OCI-M1 (cell line): ENCODE measurements at regions not wholly inside any gene's neighbourhood (a gene's known extent, or its start where the extent isn't known, plus 50 kb on each side); places are given as distances from the start of the nearest gene placed in this dataset.

ENCODE experiments used
- DNase-seq: peaks from one replicate; lab custom pipeline; 2025; lab: John Stamatoyannopoulos, UW

DNA sequence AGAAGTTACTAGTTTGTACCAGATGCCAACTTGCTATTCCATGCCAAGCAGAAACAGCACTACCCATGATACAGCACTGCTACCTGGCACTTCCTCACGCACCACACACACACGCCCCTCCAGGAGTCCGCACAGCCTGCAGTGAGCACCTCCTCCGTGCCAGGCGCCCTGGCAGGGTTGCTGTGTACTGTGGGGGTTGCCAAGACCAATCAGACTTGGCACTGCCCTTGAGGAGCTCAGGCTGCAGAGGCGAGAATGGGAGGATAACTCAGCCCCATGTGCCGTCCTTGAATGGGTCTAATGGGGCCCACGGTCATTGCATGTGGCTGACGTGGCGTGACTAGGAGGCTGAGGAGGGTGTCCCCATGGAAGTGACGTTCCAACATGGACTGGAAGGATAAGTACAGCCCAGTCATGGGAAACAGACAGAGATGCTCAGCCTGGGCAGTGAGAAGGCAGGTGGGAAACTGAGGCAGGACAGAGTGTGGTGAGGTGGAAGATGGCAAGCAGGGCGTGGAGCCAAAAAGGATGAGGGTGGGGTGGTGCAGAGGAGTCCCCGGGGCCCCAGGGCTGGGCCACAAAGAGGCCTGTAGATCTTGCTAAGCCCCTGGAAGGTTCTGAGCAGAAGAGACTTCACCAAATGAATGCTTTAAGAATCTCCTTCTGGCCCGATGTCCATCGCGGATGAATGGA is 65.3 kb upstream of the C14orf180 start:
- no peak for DNase-seq

- DNase-seq = no peak
Observed at GRCh38 chr14:104515059-104515810, 64.3 kb upstream of the C14orf180 start.

DNA sequence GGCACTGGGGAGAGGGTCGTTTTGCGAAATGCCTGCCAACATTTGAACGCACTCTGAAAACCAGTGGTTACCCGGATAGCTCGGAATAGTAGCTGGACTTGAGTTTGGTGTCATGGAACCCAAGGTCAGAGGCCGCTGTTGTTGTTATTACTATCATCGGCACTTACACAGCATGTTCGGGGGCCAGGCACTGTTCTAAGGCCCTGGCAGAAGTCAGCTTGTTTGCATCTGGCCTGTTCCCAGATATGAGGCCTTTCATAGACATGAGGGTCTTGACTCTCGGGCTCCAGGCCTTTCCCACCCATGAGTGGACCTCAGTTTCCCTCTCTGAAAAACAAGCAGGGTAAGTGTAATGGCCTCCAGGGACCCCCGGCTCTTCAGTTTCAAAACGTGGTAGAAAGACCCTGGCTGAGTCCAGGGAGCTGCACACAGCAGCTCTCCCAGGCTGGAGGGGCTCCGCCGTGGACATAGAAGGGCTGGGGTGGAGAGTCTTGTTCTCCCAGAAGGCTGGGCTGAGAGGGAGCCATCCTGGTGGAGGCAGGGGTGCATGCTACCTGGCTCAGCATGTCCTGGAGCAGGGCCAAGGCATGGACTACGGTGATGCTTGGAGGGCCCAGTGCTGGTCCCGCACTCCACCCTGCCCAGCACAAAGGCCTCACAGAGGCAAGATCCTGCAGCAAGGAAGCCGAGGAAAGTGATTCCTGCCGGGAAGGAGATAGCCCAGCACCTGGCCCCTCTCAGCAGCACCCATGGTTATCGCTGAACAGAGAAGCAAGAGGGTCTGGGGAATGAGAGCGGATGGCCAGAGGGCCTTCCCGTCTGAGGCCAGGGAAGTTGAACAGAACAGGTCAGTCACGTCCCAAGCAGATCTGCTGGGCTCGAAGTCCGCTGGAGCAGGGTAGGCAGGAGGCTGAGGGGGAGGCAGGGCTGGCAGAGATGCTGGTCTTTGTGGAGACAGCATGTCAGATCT is 63.5 kb upstream of the C14orf180 start:
- DNase-seq = no peak

GRCh38 chr14:104516906-104517305 is 62.7 kb upstream of the C14orf180 start:
- no peak for DNase-seq

DNA sequence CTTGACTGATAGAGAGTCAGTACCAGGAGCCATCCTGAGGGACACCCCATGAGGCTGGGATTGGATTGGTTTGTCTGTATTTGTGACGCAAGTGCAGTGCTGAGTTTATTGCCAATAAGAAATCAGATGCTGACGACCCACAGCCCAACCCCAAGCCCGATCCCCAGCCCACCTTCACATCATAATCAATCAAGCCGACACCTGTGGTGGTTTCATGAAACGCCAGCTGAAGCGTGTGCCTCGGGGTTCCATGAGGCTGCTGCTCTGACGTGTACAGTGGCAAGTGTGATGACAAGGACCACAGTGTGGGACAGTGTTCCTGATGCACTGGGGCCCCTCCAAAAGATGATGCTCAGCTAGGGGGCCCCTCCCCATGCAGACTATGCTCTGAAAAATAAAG is 62.1 kb upstream of the C14orf180 start:
- no peak for DNase-seq

DNA sequence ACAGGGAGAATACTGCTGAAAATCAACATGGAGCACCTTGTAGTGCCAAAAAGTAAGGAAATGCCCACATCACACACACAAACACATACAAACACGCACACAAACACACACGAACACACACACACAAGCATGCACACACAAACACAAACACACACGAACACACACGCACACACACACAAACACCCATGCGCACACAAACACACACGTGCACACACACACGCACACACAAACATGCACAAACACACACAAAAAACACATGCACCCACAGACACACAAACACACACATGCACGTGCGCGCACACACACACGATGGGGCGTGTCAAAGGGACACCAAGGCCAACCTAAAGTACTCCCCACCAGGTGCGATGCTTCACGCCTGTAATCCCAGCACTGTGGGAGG is 61.7 kb upstream of the C14orf180 start:
- DNase-seq = no peak

GRCh38 chr14:104518659-104519350 is 60.8 kb upstream of the C14orf180 start:
- no peak for DNase-seq

DNA sequence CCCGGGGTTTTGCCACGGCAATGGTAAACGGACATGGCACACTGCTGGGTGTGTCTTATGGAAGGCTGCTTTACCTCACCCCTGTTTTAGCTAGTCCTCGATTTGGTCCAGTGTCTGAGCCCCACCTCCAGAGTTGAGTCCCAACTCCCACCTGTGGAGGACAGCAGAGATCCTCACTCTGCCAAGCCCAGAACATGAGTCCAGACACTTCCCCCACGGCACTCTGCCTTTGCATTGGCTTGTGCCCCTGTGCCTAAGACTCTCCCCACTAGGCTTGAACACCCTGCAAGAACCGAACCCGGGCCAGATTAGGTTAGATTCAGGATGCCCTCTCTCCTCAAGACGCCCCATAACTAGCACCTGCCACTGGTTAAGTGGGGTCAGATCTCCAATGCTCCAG is 59.8 kb upstream of the C14orf180 start:
- no peak for DNase-seq

- DNase-seq = no peak
Observed at GRCh38 chr14:104520620-104521410, 58.7 kb upstream of the C14orf180 start.

DNA sequence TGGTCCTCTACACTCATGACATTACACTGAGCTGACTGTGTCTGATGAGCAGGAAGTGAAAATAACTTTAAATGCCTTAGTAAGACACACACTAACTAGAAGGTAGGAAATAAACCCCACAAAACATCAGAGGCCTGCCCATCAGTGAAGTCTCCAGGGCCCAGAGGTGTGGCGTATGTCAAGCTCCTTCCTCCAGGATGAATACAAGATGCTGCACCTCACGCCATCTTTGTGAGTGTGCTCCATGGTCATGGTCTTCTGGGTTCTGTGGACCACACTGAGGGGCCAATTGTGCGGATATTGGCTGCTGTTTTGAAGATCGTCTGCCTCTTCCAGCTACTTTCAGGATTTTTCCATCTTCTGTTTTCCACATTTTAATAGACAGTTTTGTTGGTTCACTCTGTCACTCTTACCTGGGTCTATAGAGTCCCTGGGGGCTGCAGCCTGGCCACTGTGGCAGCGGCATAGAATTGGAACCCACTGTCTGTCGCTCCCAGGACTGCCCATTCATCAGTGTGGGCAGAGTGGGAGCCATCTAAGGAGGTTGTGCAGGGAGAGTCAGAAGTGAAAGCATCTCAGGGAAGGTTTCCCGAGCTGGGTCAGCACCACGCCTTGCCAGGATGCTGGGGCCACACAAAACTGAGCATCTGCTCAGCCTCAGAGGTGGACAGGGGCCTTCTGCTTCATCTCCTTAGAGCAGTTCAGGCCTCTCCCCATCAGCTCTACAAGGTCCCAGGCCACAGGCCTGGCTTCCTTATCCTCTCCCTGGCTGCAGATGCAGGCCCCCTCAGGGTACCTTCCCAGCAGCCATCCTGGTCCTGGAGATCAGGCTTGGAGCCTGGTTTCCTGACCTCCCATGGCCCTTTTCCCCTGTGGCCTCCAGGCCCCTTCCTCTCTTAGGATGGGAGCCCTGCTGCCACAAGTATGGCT is 57.5 kb upstream of the C14orf180 start:
- DNase-seq = no peak

GRCh38 chr14:104522926-104523545 is 56.5 kb upstream of the C14orf180 start:
- DNase-seq = no peak

DNA sequence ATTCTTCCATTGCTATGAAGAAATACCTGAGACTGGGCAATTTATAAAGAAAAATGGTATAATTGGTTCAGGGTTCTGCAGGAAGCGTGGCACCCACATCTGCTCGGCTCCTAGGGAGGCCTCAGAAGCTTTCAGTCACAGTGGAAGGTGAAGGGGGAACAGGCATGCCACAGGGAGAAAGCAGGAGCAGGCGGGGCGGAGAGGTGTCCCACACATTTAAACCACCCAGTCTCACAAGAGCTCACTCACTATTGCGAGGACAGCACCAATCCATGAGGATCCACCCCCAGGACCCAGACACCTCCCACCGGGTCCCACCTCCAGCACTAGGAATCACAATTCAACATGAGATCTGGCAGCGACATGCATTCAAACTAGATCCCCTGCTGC is 56.0 kb upstream of the C14orf180 start:
- DNase-seq = no peak

- no peak for DNase-seq
Observed at GRCh38 chr14:104524726-104525125, 54.8 kb upstream of the C14orf180 start.

DNA sequence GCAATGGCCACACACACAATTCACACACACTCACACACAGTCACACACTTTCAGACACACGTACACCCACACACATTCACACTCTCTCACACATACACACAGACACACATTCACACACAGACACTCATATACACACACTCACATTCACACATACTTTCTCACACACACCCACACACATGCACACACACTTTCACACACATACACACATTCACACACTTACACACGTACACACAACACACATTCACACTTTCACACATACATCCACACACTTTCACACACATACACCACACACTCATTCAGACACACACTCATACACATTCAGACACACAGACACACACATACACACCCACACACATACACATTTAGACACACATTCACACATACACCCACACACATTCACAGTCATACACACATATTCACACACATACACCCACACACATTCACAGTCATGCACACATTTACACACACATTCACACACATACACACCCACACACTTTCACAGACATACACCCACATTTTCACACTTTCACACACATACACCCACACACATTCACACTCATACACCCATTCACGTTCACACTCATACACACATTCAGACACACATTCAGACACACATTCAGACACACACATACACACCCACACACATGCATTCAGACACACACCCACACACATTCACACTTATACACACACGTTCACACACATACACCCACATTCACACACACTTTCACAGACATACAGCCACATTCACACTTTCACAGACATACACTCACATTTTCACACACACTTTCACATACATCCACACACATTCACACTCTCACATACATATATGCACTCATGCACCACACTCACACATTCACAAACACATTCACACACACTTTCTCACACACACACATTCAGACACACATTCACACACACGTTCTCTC is 52.6 kb upstream of the C14orf180 start:
- DNase-seq = no peak

DNA sequence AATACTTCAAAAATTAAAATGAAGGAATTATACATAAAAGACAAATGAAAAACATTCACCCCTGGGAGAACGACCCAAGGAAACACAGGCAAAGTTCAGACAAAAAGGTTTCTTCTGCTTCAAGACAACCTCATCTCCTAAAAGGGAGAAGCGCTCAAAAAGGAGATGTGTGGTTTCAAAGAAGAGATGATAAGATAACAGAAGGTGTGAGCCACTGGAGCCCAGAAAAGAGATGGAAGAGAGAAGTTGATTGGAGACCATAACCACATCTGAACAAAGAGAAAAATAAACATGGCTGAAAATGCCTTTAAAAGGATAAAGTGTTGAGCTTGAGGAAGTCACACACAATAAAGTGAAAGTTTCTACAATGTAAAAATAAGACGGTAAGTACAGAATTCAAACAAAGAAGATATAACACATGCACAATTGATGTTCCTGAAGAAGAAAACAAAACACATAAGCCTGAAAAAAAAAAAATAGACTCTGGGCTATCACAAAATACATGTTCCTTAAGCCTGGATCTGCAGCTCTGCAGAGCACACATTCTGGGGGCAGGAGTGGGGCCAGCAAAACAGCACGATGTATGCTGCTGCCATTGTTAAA is 51.6 kb upstream of the C14orf180 start:
- no peak for DNase-seq

DNA sequence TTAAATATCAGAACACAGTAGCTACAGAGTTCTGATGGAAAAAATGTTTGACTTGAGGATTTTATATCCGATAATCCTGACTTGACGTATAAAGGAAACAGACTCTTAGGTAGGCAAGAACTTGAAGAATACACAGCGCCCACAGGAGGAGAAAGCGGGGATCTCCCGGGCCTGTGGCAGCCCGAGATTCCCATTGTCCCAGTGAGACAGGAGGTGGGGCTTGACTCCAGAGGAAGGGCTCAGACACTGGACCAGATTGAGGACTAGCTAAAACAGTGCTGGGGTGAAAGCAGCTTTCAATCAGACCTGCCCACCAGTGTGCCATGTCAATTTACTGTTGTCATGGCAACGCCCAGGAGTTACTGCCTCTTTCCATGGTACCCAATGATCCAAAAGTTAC is 51.1 kb upstream of the C14orf180 start:
- DNase-seq = no peak
